ENCODE measurements at regions not wholly inside any gene's neighbourhood (a gene's known extent, or its start where the extent isn't known, plus 50 kb on each side); places are given as distances from the start of the nearest gene placed in this dataset.

- H4K20me1 ChIP-seq (ENCODE audit: insufficient read depth, low read length) = no peaks in the 10 kb centered on the region
- H3K79me2 ChIP-seq (ENCODE audit: insufficient read depth, low read length) = no peaks in the 10 kb centered on the region
- no peaks in the 10 kb centered on the region for H3K36me3 ChIP-seq (ENCODE audit: insufficient read depth, low read length)
- H2AFZ ChIP-seq (ENCODE audit: low read length) = no peak overlapping the region
- no peak overlapping the region for H3K4me3 ChIP-seq (ENCODE audit: insufficient read depth, low read length)
- DNase-seq (ENCODE audit: insufficient read length, low spot score, missing footprints) = no peak
- H3K27ac ChIP-seq (ENCODE audit: low read depth, low read length) = no peak overlapping the region
- TF ChIP-seq CTCF (IDR thresholded peaks at IDR 0.05; ENCODE audit: extremely low read depth, low read depth, low read length) = no peak
- no peak overlapping the region for H3K4me2 ChIP-seq (ENCODE audit: insufficient read depth, low read length)
- H3K9me3 ChIP-seq (ENCODE audit: low read depth, low read length) = no peaks in the 10 kb centered on the region
- peaks cover 8% of the 10 kb centered on the region for H3K4me1 ChIP-seq (ENCODE audit: insufficient read depth, low read length)
- no peaks in the 10 kb centered on the region for H3K27me3 ChIP-seq (ENCODE audit: insufficient read depth, low read length)
These were observed 351.8 kb upstream of the SEMA3A start for GRCh38 chr7:84546403-84546802.

- H4K20me1 ChIP-seq (ENCODE audit: insufficient read depth, low read length) = no peaks in the 10 kb centered on the region
These were observed 343.7 kb upstream of the SEMA3A start for GRCh38 chr7:84538268-84538667.

GRCh38 chr7:84536271-84536870, 341.8 kb upstream of the SEMA3A start:
- no peaks in the 10 kb centered on the region for H3K4me1 ChIP-seq (ENCODE audit: insufficient read depth, low read length)
- no peaks in the 10 kb centered on the region for H3K36me3 ChIP-seq (ENCODE audit: insufficient read depth, low read length)
- H3K4me2 ChIP-seq (ENCODE audit: insufficient read depth, low read length) = no peak overlapping the region
- H3K27ac ChIP-seq (ENCODE audit: low read depth, low read length) = no peak overlapping the region
- no peaks in the 10 kb centered on the region for H3K9me3 ChIP-seq (ENCODE audit: low read depth, low read length)
- no peaks in the 10 kb centered on the region for H4K20me1 ChIP-seq (ENCODE audit: insufficient read depth, low read length)
- H3K27me3 ChIP-seq (ENCODE audit: insufficient read depth, low read length) = no peaks in the 10 kb centered on the region
- TF ChIP-seq CTCF (IDR thresholded peaks at IDR 0.05; ENCODE audit: extremely low read depth, low read depth, low read length) = no peak
- no peak overlapping the region for H2AFZ ChIP-seq (ENCODE audit: low read length)
- DNase-seq (ENCODE audit: insufficient read length, low spot score, missing footprints) = no peak
- H3K79me2 ChIP-seq (ENCODE audit: insufficient read depth, low read length) = no peaks in the 10 kb centered on the region
- no peak overlapping the region for H3K4me3 ChIP-seq (ENCODE audit: insufficient read depth, low read length)

More at GRCh38 chr7:84538268-84538667, 343.7 kb upstream of the SEMA3A start:
- H3K4me1 ChIP-seq (ENCODE audit: insufficient read depth, low read length) = no peaks in the 10 kb centered on the region
- no peaks in the 10 kb centered on the region for H3K9me3 ChIP-seq (ENCODE audit: low read depth, low read length)
- H3K79me2 ChIP-seq (ENCODE audit: insufficient read depth, low read length) = no peaks in the 10 kb centered on the region
- no peak overlapping the region for H2AFZ ChIP-seq (ENCODE audit: low read length)
- no peaks in the 10 kb centered on the region for H3K36me3 ChIP-seq (ENCODE audit: insufficient read depth, low read length)
- H3K27ac ChIP-seq (ENCODE audit: low read depth, low read length) = no peak overlapping the region
- DNase-seq (ENCODE audit: insufficient read length, low spot score, missing footprints) = no peak
- no peaks in the 10 kb centered on the region for H3K27me3 ChIP-seq (ENCODE audit: insufficient read depth, low read length)
- no peak overlapping the region for H3K4me2 ChIP-seq (ENCODE audit: insufficient read depth, low read length)
- no peak overlapping the region for H3K4me3 ChIP-seq (ENCODE audit: insufficient read depth, low read length)
- TF ChIP-seq CTCF (IDR thresholded peaks at IDR 0.05; ENCODE audit: extremely low read depth, low read depth, low read length) = no peak

GRCh38 chr7:84535580-84536270, 341.1 kb upstream of the SEMA3A start:
- Histone ChIP-seq H2AFZ (ENCODE audit: low read length) (no peak overlapping the region), H3K79me2 (ENCODE audit: insufficient read depth, low read length) (no peaks in the 10 kb centered on the region), H3K4me2 (ENCODE audit: insufficient read depth, low read length) (no peak overlapping the region), H3K27ac (ENCODE audit: low read depth, low read length) (no peak overlapping the region), H4K20me1 (ENCODE audit: insufficient read depth, low read length) (no peaks in the 10 kb centered on the region), H3K4me3 (ENCODE audit: insufficient read depth, low read length) (no peak overlapping the region), H3K27me3 (ENCODE audit: insufficient read depth, low read length) (no peaks in the 10 kb centered on the region), H3K36me3 (ENCODE audit: insufficient read depth, low read length) (no peaks in the 10 kb centered on the region), H3K9me3 (ENCODE audit: low read depth, low read length) (no peaks in the 10 kb centered on the region), H3K4me1 (ENCODE audit: insufficient read depth, low read length) (no peaks in the 10 kb centered on the region)
- TF ChIP-seq CTCF (IDR thresholded peaks at IDR 0.05; ENCODE audit: extremely low read depth, low read depth, low read length) = no peak
- DNase-seq (ENCODE audit: insufficient read length, low spot score, missing footprints) = no peak
